Neutrophil (primary cell): ENCODE measurements at regions not wholly inside any gene's neighbourhood (a gene's known extent, or its start where the extent isn't known, plus 50 kb on each side); places are given as distances from the start of the nearest gene placed in this dataset.

Experiments
- H3K27ac ChIP-seq: fragments of 200-600 bp; sonication (generic); 2 replicates; pipeline ENCODE4 v1.5.1; 2016; ENCODE audit warnings: mild to moderate bottlenecking, moderate library complexity
- H3K27me3 ChIP-seq: fragments of 200-600 bp; sonication (generic); 2 replicates; pipeline ENCODE4 v1.6.0; 2016; ENCODE audit warnings: mild to moderate bottlenecking
- H3K36me3 ChIP-seq: fragments of 200-600 bp; sonication (generic); 2 replicates; pipeline ENCODE4 v1.5.1; 2017
- H3K4me1 ChIP-seq, 2 experiments: fragments of 200-600 bp in 1 of 2; sonication (generic) in 1 of 2; 1 replicate in 1 of 2; 2 replicates in 1 of 2; pipeline versions ENCODE4 v1.5.1 to v1.6.1; 2013 to 2016; ENCODE audit warnings: low read depth in 1 of 2, low read length in 1 of 2, mild to moderate bottlenecking in 1 of 2, moderate library complexity in 1 of 2; ENCODE audit not compliant: control insufficient read depth in 1 of 2, insufficient read depth in 1 of 2
- H3K4me3 ChIP-seq, 2 experiments: fragments of 200-600 bp in 1 of 2; sonication (generic) in 1 of 2; 1 replicate in 1 of 2; 2 replicates in 1 of 2; pipeline ENCODE4 v1.5.1; 2013 to 2016; ENCODE audit warnings: low read depth in 1 of 2, low read length in 1 of 2, mild to moderate bottlenecking in 1 of 2, moderate library complexity in 1 of 2
- H3K9me3 ChIP-seq: fragments of 200-600 bp; sonication (generic); 2 replicates; pipeline ENCODE4 v1.5.1; 2016
- CTCF ChIP-seq: fragments of 200-600 bp; sonication (generic); IDR thresholded peaks from 2 replicates; pipeline ENCODE4 v1.5.1; 2016; ENCODE audit warnings: antibody characterized with exemption

GRCh38 chr21:15534450-15534886 is 195.3 kb upstream of the USP25 start:
- H3K36me3 ChIP-seq = no peaks in the 10 kb centered on the region
- no peaks in the 10 kb centered on the region for H3K27me3 ChIP-seq
- H3K4me3 ChIP-seq = no peak overlapping the region
- H3K27ac ChIP-seq = no peak overlapping the region
- TF ChIP-seq CTCF = no peak
- H3K4me1 ChIP-seq = no peaks in the 10 kb centered on the region
- no peaks in the 10 kb centered on the region for H3K9me3 ChIP-seq

GRCh38 chr21:15539376-15539775 is 190.4 kb upstream of the USP25 start:
- Histone ChIP-seq H3K9me3 (no peaks in the 10 kb centered on the region), H3K4me3 (no peak overlapping the region), H3K27me3 (no peaks in the 10 kb centered on the region), H3K27ac (no peak overlapping the region), H3K36me3 (no peaks in the 10 kb centered on the region), H3K4me1 (no peaks in the 10 kb centered on the region)
- TF ChIP-seq CTCF = no peak

GRCh38 chr21:15543473-15543872 is 186.3 kb upstream of the USP25 start:
- Histone ChIP-seq H3K36me3 (no peaks in the 10 kb centered on the region), H3K4me3 (no peak overlapping the region), H3K27me3 (no peaks in the 10 kb centered on the region), H3K27ac (no peak overlapping the region), H3K4me1 (no peaks in the 10 kb centered on the region), H3K9me3 (no peaks in the 10 kb centered on the region)
- TF ChIP-seq CTCF = no peak

- H3K4me1 ChIP-seq = no peaks in the 10 kb centered on the region
- H3K27me3 ChIP-seq = no peaks in the 10 kb centered on the region
- no peaks in the 10 kb centered on the region for H3K36me3 ChIP-seq
- no peak for TF ChIP-seq CTCF
- H3K9me3 ChIP-seq = no peaks in the 10 kb centered on the region
- no peak overlapping the region for H3K27ac ChIP-seq
- H3K4me3 ChIP-seq = no peak overlapping the region
Measured at GRCh38 chr21:15549671-15550070, 180.1 kb upstream of the USP25 start.

GRCh38 chr21:15552914-15553494 is 176.8 kb upstream of the USP25 start:
- Histone ChIP-seq H3K4me1 (no peaks in the 10 kb centered on the region), H3K4me3 (no peak overlapping the region), H3K27me3 (no peaks in the 10 kb centered on the region), H3K36me3 (no peaks in the 10 kb centered on the region), H3K9me3 (no peaks in the 10 kb centered on the region), H3K27ac (no peak overlapping the region)
- no peak for TF ChIP-seq CTCF

GRCh38 chr21:15557925-15558324 is 171.9 kb upstream of the USP25 start:
- Histone ChIP-seq H3K9me3 (no peaks in the 10 kb centered on the region), H3K36me3 (no peaks in the 10 kb centered on the region), H3K27ac (no peak overlapping the region), H3K27me3 (no peaks in the 10 kb centered on the region), H3K4me3 (no peak overlapping the region), H3K4me1 (no peaks in the 10 kb centered on the region)
- TF ChIP-seq CTCF = no peak
